Natural killer cell (primary cell): ENCODE measurements at regions not wholly inside any gene's neighbourhood (a gene's known extent, or its start where the extent isn't known, plus 50 kb on each side); places are given as distances from the start of the nearest gene placed in this dataset.

Experiments used
- ATAC-seq, 3 donors: fragments of 150-1000 bp in 2 of 3; fragments of 200-7000 bp in 1 of 3; cut with Tn5 transposase; 1 replicate in 1 of 3; 2 replicates in 2 of 3; pipeline ENCODE4 v1.10.0; 2021; ENCODE audit warnings: mild to moderate bottlenecking in 2 of 3, moderate library complexity in 2 of 3
- DNase-seq, 2 donors: peaks; one replicate each; pipeline versions ENCODE4 v3.0.0 to v3.0.0-alpha.2; 2013 to 2021; ENCODE audit warnings: mixed read lengths in 1 of 2
- H3K27ac ChIP-seq: one replicate; pipeline ENCODE4 v1.5.1; 2013; ENCODE audit warnings: mild to moderate bottlenecking, low read length
- H3K27me3 ChIP-seq: one replicate; pipeline ENCODE4 v1.6.1; 2013; ENCODE audit warnings: low read length; ENCODE audit not compliant: control insufficient read depth, insufficient read depth
- H3K36me3 ChIP-seq: one replicate; pipeline ENCODE4 v1.6.1; 2013; ENCODE audit warnings: low read length; ENCODE audit not compliant: control insufficient read depth, insufficient read depth
- H3K4me1 ChIP-seq: one replicate; pipeline ENCODE4 v1.6.1; 2013; ENCODE audit warnings: low read length; ENCODE audit not compliant: control insufficient read depth, insufficient read depth
- H3K4me3 ChIP-seq: one replicate; pipeline ENCODE4 v1.5.1; 2013; ENCODE audit warnings: low read length
- H3K9me3 ChIP-seq: one replicate; pipeline ENCODE4 v1.6.1; 2013; ENCODE audit warnings: low read length; ENCODE audit not compliant: control insufficient read depth, insufficient read depth
- H3K27ac Mint-ChIP-seq, 2 donors: one replicate each; pipeline ENCODE4 v1.8.0; 2022; ENCODE audit warnings: mild to moderate bottlenecking in 2 of 2, mixed read lengths in 2 of 2, moderate library complexity in 1 of 2
- H3K27me3 Mint-ChIP-seq, 2 donors: one replicate each; pipeline ENCODE4 v1.8.0; 2022; ENCODE audit warnings: low read depth in 2 of 2, mixed read lengths in 2 of 2
- H3K36me3 Mint-ChIP-seq: one replicate; pipeline ENCODE4 v1.8.0; 2022; ENCODE audit warnings: mixed read lengths
- H3K4me1 Mint-ChIP-seq, 2 donors: one replicate each; pipeline ENCODE4 v1.8.0; 2022; ENCODE audit warnings: mixed read lengths in 2 of 2
- H3K4me3 Mint-ChIP-seq: one replicate; pipeline ENCODE4 v1.8.0; 2022; ENCODE audit warnings: mild to moderate bottlenecking, moderate library complexity, mixed read lengths
- H3K9me3 Mint-ChIP-seq, 2 donors: one replicate each; pipeline ENCODE4 v1.8.0; 2022; ENCODE audit warnings: mixed read lengths in 2 of 2
- WGBS: methylation state at CpG from one replicate; pipeline ENCODE4 v1.1.7; 2013; ENCODE audit warnings: missing lambda C conversion rate; ENCODE audit not compliant: insufficient coverage; 5-methylcytosine and 5-hydroxymethylcytosine counted together
- intact Hi-C: fragments of 100-400 bp; cut with micrococcal nuclease; formaldehyde crosslinking; loops from one replicate; pipeline ENCODE4 v1.14.2; 2022
- TF ChIP-seq, protein P1 (sequence below): fragments of 200-600 bp; IDR thresholded peaks from one replicate; pipeline ENCODE4 v1.8.0; 2022; ENCODE audit warnings: antibody characterized with exemption

DNA sequence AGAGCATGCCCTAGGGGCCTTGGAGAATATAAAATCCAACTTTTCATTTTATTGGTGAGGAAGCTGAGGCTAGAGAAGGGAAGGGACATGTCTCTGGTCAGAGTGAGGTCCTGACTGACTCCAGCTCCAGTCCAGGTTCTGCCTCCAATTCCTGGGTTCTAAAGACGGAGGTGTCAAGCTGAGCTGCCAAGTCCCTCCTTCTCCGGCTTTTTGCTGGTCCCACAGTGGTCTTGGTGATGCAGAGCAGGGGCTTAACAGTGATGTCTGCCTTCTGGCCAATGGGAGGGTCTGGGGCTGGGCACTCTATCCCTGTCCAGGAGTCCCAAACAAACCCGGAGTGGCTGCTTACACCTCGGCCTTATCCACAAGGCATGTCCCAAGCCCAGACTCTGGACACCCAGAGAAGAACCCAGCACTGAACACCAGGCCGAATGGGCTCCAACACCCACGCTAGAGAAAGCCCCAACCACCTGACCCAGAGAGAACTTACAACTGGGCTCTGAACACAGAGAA, 104.8 kb downstream of the EBNA1BP2 start:
- H3K36me3 ChIP-seq: no peaks in the 10 kb centered on the region
- Mint-ChIP-seq H3K9me3 (no peaks in the 10 kb centered on the region), H3K27me3 (no peaks in the 10 kb centered on the region), H3K27ac (peak overlapping the region in 1 of 2 donors; percentile 66), H3K4me1 (peaks cover 15 to 40% of the 10 kb centered on the region in 2 donors), H3K36me3 (no peaks in the 10 kb centered on the region), H3K4me3 (peak overlapping the region; percentile 82)
- no peak overlapping the region for H3K27ac ChIP-seq
- ATAC-seq (no peak), DNase-seq (no peak)
- intact Hi-C loops: no loop called here
- WGBS: 95% methylated on average over 6 of the region's 6 CpGs
- no peak overlapping the region for H3K4me3 ChIP-seq
- H3K27me3 ChIP-seq: no peaks in the 10 kb centered on the region
- TF ChIP-seq, protein P1, sequence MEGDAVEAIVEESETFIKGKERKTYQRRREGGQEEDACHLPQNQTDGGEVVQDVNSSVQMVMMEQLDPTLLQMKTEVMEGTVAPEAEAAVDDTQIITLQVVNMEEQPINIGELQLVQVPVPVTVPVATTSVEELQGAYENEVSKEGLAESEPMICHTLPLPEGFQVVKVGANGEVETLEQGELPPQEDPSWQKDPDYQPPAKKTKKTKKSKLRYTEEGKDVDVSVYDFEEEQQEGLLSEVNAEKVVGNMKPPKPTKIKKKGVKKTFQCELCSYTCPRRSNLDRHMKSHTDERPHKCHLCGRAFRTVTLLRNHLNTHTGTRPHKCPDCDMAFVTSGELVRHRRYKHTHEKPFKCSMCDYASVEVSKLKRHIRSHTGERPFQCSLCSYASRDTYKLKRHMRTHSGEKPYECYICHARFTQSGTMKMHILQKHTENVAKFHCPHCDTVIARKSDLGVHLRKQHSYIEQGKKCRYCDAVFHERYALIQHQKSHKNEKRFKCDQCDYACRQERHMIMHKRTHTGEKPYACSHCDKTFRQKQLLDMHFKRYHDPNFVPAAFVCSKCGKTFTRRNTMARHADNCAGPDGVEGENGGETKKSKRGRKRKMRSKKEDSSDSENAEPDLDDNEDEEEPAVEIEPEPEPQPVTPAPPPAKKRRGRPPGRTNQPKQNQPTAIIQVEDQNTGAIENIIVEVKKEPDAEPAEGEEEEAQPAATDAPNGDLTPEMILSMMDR: no peak
- H3K4me1 ChIP-seq: peaks cover 24% of the 10 kb centered on the region
- H3K9me3 ChIP-seq: no peaks in the 10 kb centered on the region

DNA sequence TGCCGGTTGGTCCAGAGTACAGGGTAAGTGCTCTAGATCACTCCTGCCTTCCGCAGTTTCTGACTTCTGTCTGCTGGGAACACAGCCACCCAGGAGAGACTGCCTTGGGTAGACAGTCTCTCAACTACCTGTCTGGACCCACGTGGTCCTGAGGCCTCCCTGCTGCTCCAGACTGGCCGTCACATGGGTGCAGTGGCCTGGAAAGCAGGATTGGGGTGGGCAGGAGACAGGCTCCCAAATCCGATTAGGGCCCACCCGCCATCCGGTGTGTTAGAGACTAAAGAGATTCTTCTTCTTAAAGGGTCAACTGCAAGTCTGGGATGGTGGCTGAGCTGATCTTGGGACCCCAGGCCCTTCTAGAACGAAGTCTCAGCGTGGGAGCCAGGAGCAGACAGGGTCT, 105.5 kb downstream of the EBNA1BP2 start:
- H3K27ac Mint-ChIP-seq: no peak overlapping the region

DNA sequence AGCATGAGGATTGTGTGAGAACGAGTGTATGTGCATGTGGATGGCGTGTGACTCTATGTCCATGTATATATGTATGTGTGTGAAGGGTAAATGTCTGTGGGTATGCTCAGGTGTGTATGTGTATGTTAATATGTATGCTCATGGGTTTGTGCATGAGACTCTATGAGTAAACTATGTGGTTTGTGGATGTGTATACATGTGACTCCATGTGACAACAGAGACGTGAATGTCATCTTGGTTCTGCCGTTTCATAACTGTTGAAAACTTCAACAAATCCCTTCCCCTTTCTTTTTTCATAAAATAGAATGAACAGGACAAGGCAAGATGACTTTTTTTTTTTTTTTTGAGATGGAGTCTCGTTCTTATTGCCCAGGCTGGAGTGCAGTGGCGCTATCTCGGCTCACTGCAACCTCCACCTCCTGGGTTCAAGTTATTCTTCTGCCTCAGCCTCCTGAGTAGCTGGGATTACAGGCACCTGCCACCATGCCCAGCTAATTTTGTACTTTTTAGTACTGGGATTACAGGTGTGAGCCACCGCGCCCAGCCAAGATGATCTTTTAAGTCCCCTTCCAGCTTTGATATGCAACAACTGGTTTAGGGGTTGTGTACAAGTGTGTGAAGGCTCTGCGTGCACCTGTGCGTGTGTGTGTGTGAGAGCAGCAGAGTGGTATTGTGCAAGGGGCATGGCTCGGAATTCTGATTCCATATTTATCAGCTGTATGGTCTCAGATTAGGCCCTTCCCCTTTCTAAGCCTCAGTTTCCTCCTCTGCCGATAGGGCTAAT, 106.3 kb downstream of the EBNA1BP2 start:
- Mint-ChIP-seq H3K36me3 (no peaks in the 10 kb centered on the region), H3K4me1 (peaks cover 19 to 36% of the 10 kb centered on the region in 2 donors), H3K9me3 (no peaks in the 10 kb centered on the region), H3K27me3 (no peaks in the 10 kb centered on the region), H3K27ac (no peak overlapping the region), H3K4me3 (no peak overlapping the region)
- DNase-seq (no peak), ATAC-seq (no peak)
- intact Hi-C loops: no loop called here
- Histone ChIP-seq H3K4me1 (peaks cover 25% of the 10 kb centered on the region), H3K27ac (no peak overlapping the region), H3K4me3 (no peak overlapping the region), H3K36me3 (no peaks in the 10 kb centered on the region), H3K9me3 (no peaks in the 10 kb centered on the region), H3K27me3 (no peaks in the 10 kb centered on the region)
- TF ChIP-seq, protein P1: no peak
- 90% methylated on average over 13 of the region's 13 CpGs for WGBS

More for the DNA sequence above, 105.5 kb downstream of the EBNA1BP2 start:
- Histone ChIP-seq H3K4me3 (no peak overlapping the region), H3K27ac (no peak overlapping the region), H3K9me3 (no peaks in the 10 kb centered on the region), H3K4me1 (peaks cover 25% of the 10 kb centered on the region), H3K36me3 (no peaks in the 10 kb centered on the region), H3K27me3 (no peaks in the 10 kb centered on the region)
- DNase-seq: no peak
- no peaks in the 10 kb centered on the region for H3K36me3 Mint-ChIP-seq
- H3K4me3 Mint-ChIP-seq: peak overlapping the region; percentile 70
- no peaks in the 10 kb centered on the region for H3K9me3 Mint-ChIP-seq
- 95% methylated on average over 9 of the region's 9 CpGs for WGBS
- H3K4me1 Mint-ChIP-seq: peaks cover 19 to 41% of the 10 kb centered on the region in 2 donors
- intact Hi-C loops: no loop called here
- no peak for ATAC-seq
- H3K27me3 Mint-ChIP-seq: no peaks in the 10 kb centered on the region
- TF ChIP-seq, protein P1: no peak
